IPS-15b (cell line): ENCODE measurements at regions not wholly inside any gene's neighbourhood (a gene's known extent, or its start where the extent isn't known, plus 50 kb on each side); places are given as distances from the start of the nearest gene placed in this dataset.
"Not testable (repeated sequence)": the region's sequence is repeated elsewhere in the genome, so short reads cannot be mapped to it uniquely, and the experiment has no call there.

Experiments used
- H3K27me3 ChIP-seq: one replicate; pipeline ENCODE4 v1.6.1; 2013; ENCODE audit warnings: low read length; ENCODE audit not compliant: control insufficient read depth, insufficient read depth
- H3K36me3 ChIP-seq: one replicate; pipeline ENCODE4 v1.6.1; 2013; ENCODE audit warnings: low read length; ENCODE audit not compliant: control insufficient read depth, insufficient read depth
- H3K4me1 ChIP-seq: one replicate; pipeline ENCODE4 v1.6.1; 2013; ENCODE audit warnings: mild to moderate bottlenecking, low read length; ENCODE audit not compliant: control insufficient read depth, insufficient read depth
- H3K4me3 ChIP-seq: one replicate; pipeline ENCODE4 v1.5.1; 2013; ENCODE audit warnings: low read depth, low read length
- H3K9ac ChIP-seq: one replicate; pipeline ENCODE4 v1.6.1; 2013; ENCODE audit warnings: low read depth, mild to moderate bottlenecking, low read length
- H3K9me3 ChIP-seq: one replicate; pipeline ENCODE4 v1.6.1; 2013; ENCODE audit warnings: mild to moderate bottlenecking, low read length; ENCODE audit not compliant: control insufficient read depth, insufficient read depth

GRCh38 chr6:63022631-63023030, 188.6 kb upstream of the FKBP1C start:
- no peaks in the 10 kb centered on the region for H3K4me1 ChIP-seq
- H3K9ac ChIP-seq, result no peak overlapping the region
- H3K27me3 ChIP-seq, result no peaks in the 10 kb centered on the region
- H3K9me3 ChIP-seq, result no peaks in the 10 kb centered on the region
- H3K4me3 ChIP-seq, result no peak overlapping the region
- no peaks in the 10 kb centered on the region for H3K36me3 ChIP-seq

- Histone ChIP-seq H3K9me3 (no peaks in the 10 kb centered on the region), H3K4me3 (no peak overlapping the region), H3K9ac (no peak overlapping the region), H3K4me1 (no peaks in the 10 kb centered on the region), H3K27me3 (no peaks in the 10 kb centered on the region), H3K36me3 (no peaks in the 10 kb centered on the region)
Measured at GRCh38 chr6:63023726-63024125, 187.5 kb upstream of the FKBP1C start.

- H3K27me3 ChIP-seq, result no peaks in the 10 kb centered on the region
- H3K9ac ChIP-seq, result no peak overlapping the region
- no peaks in the 10 kb centered on the region for H3K9me3 ChIP-seq
- H3K36me3 ChIP-seq, result no peaks in the 10 kb centered on the region
- H3K4me1 ChIP-seq, result no peaks in the 10 kb centered on the region
- H3K4me3 ChIP-seq, result no peak overlapping the region
Measured at GRCh38 chr6:63049216-63049615, 162.1 kb upstream of the FKBP1C start.

GRCh38 chr6:63053206-63053605, 158.1 kb upstream of the FKBP1C start:
- H3K36me3 ChIP-seq, H3K9ac ChIP-seq, H3K9me3 ChIP-seq, H3K4me1 ChIP-seq, H3K27me3 ChIP-seq: not testable (repeated sequence)
- peak overlapping the region; percentile 49 for H3K4me3 ChIP-seq

GRCh38 chr6:63058601-63059000, 152.7 kb upstream of the FKBP1C start:
- Histone ChIP-seq H3K36me3 (no peaks in the 10 kb centered on the region), H3K27me3 (no peaks in the 10 kb centered on the region), H3K4me3 (no peak overlapping the region)

GRCh38 chr6:63063631-63064271, 147.5 kb upstream of the FKBP1C start:
- no peak overlapping the region for H3K9ac ChIP-seq
- no peaks in the 10 kb centered on the region for H3K27me3 ChIP-seq
- no peak overlapping the region for H3K4me3 ChIP-seq
- no peaks in the 10 kb centered on the region for H3K9me3 ChIP-seq
- no peaks in the 10 kb centered on the region for H3K36me3 ChIP-seq
- H3K4me1 ChIP-seq, result no peaks in the 10 kb centered on the region

More at GRCh38 chr6:63058601-63059000, 152.7 kb upstream of the FKBP1C start:
- Histone ChIP-seq H3K9me3 (no peaks in the 10 kb centered on the region), H3K4me1 (no peaks in the 10 kb centered on the region), H3K9ac (no peak overlapping the region)

GRCh38 chr6:63066055-63066704, 145.1 kb upstream of the FKBP1C start:
- no peaks in the 10 kb centered on the region for H3K4me1 ChIP-seq

GRCh38 chr6:63094947-63095346, 116.3 kb upstream of the FKBP1C start:
- H3K9ac ChIP-seq, result no peak overlapping the region
- H3K4me3 ChIP-seq, result no peak overlapping the region
- H3K9me3 ChIP-seq, result no peaks in the 10 kb centered on the region
- no peaks in the 10 kb centered on the region for H3K36me3 ChIP-seq
- H3K4me1 ChIP-seq, result no peaks in the 10 kb centered on the region
- no peaks in the 10 kb centered on the region for H3K27me3 ChIP-seq

More at GRCh38 chr6:63066055-63066704, 145.1 kb upstream of the FKBP1C start:
- Histone ChIP-seq H3K9me3 (no peaks in the 10 kb centered on the region), H3K9ac (no peak overlapping the region), H3K4me3 (no peak overlapping the region), H3K36me3 (no peaks in the 10 kb centered on the region), H3K27me3 (no peaks in the 10 kb centered on the region)

- Histone ChIP-seq H3K4me1 (no peaks in the 10 kb centered on the region), H3K36me3 (no peaks in the 10 kb centered on the region), H3K9ac (no peak overlapping the region), H3K4me3 (no peak overlapping the region), H3K9me3 (no peaks in the 10 kb centered on the region), H3K27me3 (no peaks in the 10 kb centered on the region)
Measured at GRCh38 chr6:63097222-63097621, 114.0 kb upstream of the FKBP1C start.

GRCh38 chr6:63098789-63099188, 112.5 kb upstream of the FKBP1C start:
- Histone ChIP-seq H3K4me1 (no peaks in the 10 kb centered on the region), H3K4me3 (no peak overlapping the region), H3K9ac (no peak overlapping the region)

GRCh38 chr6:63099772-63100459, 111.4 kb upstream of the FKBP1C start:
- Histone ChIP-seq H3K4me1 (no peaks in the 10 kb centered on the region), H3K9me3 (no peaks in the 10 kb centered on the region), H3K36me3 (no peaks in the 10 kb centered on the region), H3K4me3 (no peak overlapping the region), H3K27me3 (no peaks in the 10 kb centered on the region), H3K9ac (no peak overlapping the region)

More at GRCh38 chr6:63098789-63099188, 112.5 kb upstream of the FKBP1C start:
- Histone ChIP-seq H3K36me3 (no peaks in the 10 kb centered on the region), H3K9me3 (no peaks in the 10 kb centered on the region), H3K27me3 (no peaks in the 10 kb centered on the region)
